C4-2B (cell line): ENCODE measurements at regions not wholly inside any gene's neighbourhood (a gene's known extent, or its start where the extent isn't known, plus 50 kb on each side); places are given as distances from the start of the nearest gene placed in this dataset.

ENCODE experiments used
- CTCF ChIP-seq: fragments of 450-650 bp; conservative IDR thresholded peaks from 2 replicates; pipeline ENCODE4 v1.5.1; 2017; ENCODE audit warnings: mild to moderate bottlenecking
- ZFX ChIP-seq: fragments of 450-650 bp; IDR thresholded peaks from 2 replicates; pipeline ENCODE4 v1.6.1; 2017

GRCh38 chr6:9978480-9978879 lies 436.4 kb downstream of the TFAP2A start:
- TF ChIP-seq CTCF (no peak), ZFX (no peak)
